ENCODE measurements at regions not wholly inside any gene's neighbourhood (a gene's known extent, or its start where the extent isn't known, plus 50 kb on each side); places are given as distances from the start of the nearest gene placed in this dataset.

DNA sequence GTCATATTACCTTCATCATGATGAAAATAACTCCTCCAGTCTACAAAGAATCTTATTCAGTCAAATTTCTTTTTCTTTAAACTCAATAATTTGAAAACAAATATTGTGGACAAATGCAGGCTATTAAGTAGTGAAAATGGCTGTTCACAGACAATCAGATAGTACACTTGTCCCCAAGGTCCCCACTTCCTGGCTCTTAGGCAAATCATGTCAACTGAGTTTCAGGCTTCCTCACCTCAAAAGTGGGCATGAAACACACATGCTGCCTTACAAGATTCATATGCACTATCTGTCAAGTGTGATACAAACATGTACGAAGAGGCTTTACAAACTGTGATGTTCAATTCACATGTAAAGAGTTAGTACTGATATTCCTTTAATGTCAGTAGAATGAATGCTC is 385.2 kb upstream of the SEMA6A start:
- Histone ChIP-seq H3K9me3 (ENCODE audit: control insufficient read depth, low read depth, low read length) (no peaks in the 10 kb centered on the region), H3K14ac (ENCODE audit: insufficient read depth, low read length) (no peak overlapping the region), H4K20me1 (ENCODE audit: control insufficient read depth, insufficient read depth, insufficient read length) (no peaks in the 10 kb centered on the region), H3K27ac (ENCODE audit: insufficient read length, low read depth, low read length) (no peak overlapping the region), H2AFZ (ENCODE audit: low read length) (no peak overlapping the region), H3K23me2 (ENCODE audit: insufficient read length, low read depth, low read length, poor library complexity, severe bottlenecking) (no peaks in the 10 kb centered on the region), H3K9ac (ENCODE audit: extremely low read depth, insufficient read length, low read length) (no peak overlapping the region), H3K4ac (ENCODE audit: low read depth, low read length) (no peak overlapping the region), H4K91ac (ENCODE audit: insufficient read length, low read depth, low read length) (no peak overlapping the region), H2BK120ac (ENCODE audit: low read depth, low read length, poor library complexity, severe bottlenecking) (no peak overlapping the region), H3T11ph (ENCODE audit: low read length) (no peak overlapping the region), H2BK20ac (ENCODE audit: low read depth, low read length, poor library complexity, severe bottlenecking) (no peak overlapping the region), H3K56ac (ENCODE audit: insufficient read length, low read depth, low read length) (no peak overlapping the region), H2BK5ac (ENCODE audit: insufficient read length, low read length) (no peak overlapping the region), H3K4me1 (ENCODE audit: insufficient read depth, low read length) (no peaks in the 10 kb centered on the region), H4K5ac (ENCODE audit: insufficient read length, low read depth, low read length) (no peak overlapping the region), H3K27me3 (ENCODE audit: insufficient read depth, low read length) (no peaks in the 10 kb centered on the region), H4K8ac (replicated peaks; ENCODE audit: insufficient read length, low read depth, low read length) (no peak overlapping the region), H3K79me1 (ENCODE audit: insufficient read depth, low read depth, low read length, poor library complexity, severe bottlenecking) (no peaks in the 10 kb centered on the region), H2AK5ac (ENCODE audit: insufficient read length, low read length) (no peak overlapping the region), H2BK12ac (ENCODE audit: insufficient read length, low read depth, low read length) (no peak overlapping the region), H3K23ac (ENCODE audit: insufficient read length, low read depth, low read length) (no peak overlapping the region), H2BK15ac (ENCODE audit: low read depth, low read length) (no peak overlapping the region), H3K18ac (ENCODE audit: insufficient read length, low read depth, low read length) (no peak overlapping the region), H3K79me2 (ENCODE audit: insufficient read depth, low read length) (no peaks in the 10 kb centered on the region), H3K4me2 (ENCODE audit: insufficient read depth, insufficient read length, low read length) (no peak overlapping the region)
- H3K27me3 Mint-ChIP-seq (ENCODE audit: low read depth), result no peaks in the 10 kb centered on the region
- H3K4me3 Mint-ChIP-seq, result no peak overlapping the region
- H3K4me1 Mint-ChIP-seq, result peaks cover 0 to 2% of the 10 kb centered on the region in 2 experiments; a peak in 1 of 4 replicates
- WGBS (ENCODE audit: extremely low coverage, insufficient read length, low lambda C conversion rate), result no CpG with 5 or more reads among the region's 1 CpG
- H3K9me3 Mint-ChIP-seq, result no peaks in the 10 kb centered on the region
- no peaks in the 10 kb centered on the region for H3K36me3 Mint-ChIP-seq (ENCODE audit: insufficient read depth in 1 of 3, low read depth in 3 of 3)
- TF ChIP-seq CTCF (conservative IDR thresholded peaks at IDR 0.05), result no peak
- DNase-seq, result no peak
- H3K27ac Mint-ChIP-seq, result no peak overlapping the region
